GM21526 (cell line): ENCODE measurements at regions not wholly inside any gene's neighbourhood (a gene's known extent, or its start where the extent isn't known, plus 50 kb on each side); places are given as distances from the start of the nearest gene placed in this dataset.

Experiments used
- ATAC-seq: cut with Tn5 transposase; IDR thresholded peaks from one replicate; pipeline ENCODE4 v1.9.1; 2021; ENCODE audit warnings: moderate library complexity; ENCODE audit not compliant: unreplicated experiment, low FRiP score

GRCh38 chr3:127461286-127461910, 129.1 kb downstream of the TPRA1 start:
- no peak for ATAC-seq

GRCh38 chr3:127459891-127460290, 130.6 kb downstream of the TPRA1 start:
- ATAC-seq: no peak

- ATAC-seq: no peak
Measured at GRCh38 chr3:127458696-127459604, 131.6 kb downstream of the TPRA1 start.

DNA sequence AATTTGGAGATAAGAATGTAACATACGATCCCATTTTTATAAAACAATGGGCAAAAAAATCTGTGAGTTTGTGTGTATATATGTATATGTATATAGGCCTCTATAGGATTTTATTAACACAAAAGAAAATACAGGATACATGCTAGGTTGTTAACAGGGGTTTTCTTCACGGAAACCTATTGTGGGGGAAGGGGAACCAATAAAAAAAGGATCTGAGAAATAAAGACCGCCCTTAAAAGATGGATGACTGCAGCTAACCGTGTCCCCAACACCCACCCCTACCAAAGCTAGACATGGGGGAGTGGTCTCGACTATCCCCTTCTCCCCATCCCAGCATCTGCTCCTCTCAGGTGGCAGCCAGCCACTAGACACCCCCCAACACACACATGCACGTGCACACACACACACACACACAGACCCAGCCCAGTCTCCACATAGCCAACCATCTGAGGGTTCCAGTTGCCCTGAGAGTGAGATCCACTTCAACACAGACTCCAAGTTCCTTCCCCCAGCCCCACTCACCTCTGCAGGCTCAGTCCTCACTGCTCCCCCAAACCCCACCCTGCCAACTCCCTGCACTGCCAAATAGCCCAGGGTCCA, 132.9 kb downstream of the TPRA1 start:
- no peak for ATAC-seq

- no peak for ATAC-seq
Measured at GRCh38 chr3:127457094-127457475, 133.4 kb downstream of the TPRA1 start.

GRCh38 chr3:127456471-127457093, 134.0 kb downstream of the TPRA1 start:
- ATAC-seq: no peak

DNA sequence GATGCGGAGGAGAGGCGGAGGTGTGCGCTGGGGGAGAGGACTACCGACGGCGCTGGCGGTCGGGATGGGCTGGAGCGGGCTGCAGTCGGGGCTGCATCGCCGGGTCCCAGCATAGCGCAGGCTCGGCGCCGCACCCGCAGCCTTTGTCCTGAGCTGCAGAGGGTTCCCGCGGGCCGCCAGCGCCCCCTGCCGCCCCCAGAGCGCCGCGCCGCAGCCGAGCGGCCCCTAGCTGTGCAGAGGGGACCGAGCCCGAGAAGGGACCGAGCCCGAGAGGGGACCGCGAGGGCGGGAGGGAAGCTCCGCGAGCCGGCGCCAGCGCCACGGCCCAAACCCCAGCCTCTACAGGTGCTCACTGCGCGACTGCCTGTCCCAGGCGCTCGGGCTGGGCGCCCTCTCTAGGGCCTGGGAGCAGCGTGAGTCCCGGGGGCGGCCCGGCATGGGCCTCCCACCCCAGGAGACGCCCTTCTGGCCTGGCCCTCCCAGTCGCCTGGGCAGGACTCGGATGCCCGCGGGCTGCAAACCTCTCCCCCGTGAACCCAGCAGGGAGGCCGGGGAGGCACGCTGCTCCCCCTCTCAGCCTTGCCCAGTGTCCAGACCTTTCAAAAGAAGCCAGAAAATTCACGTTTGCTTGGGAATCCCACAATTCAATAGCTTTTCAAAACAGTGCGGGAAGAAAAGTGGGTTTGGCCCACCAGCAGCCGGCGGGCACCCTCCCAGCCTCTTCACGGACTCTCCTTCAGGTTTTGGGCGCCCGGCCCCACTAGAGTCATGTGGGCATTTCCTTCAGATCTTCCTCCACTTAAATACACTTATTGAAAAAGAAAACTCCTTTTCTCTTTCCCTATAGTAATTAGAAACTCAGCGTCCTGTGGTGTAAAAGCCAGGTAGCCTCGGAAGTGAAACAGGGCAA, 134.7 kb downstream of the TPRA1 start:
- peak; percentile 67 for ATAC-seq

DNA sequence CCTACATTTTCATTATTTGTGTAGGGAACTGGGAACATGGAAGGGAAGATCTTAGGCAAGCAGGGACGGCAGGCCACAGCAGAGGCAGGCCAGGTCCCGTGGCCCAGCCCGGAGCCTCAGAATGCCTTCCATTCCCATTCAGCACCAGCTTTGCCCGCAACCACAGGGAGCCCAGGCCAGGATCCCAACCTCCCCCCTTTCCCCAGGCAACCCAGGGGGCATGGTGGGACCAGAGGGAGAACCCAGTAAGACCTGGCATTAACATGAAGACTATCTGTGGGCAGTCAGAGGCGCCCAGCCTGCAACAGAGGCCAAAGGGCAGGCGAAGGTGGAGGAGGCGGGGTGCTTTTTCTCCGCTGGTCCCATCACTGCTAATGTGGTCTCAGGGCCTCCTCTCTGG, 135.6 kb downstream of the TPRA1 start:
- no peak for ATAC-seq

DNA sequence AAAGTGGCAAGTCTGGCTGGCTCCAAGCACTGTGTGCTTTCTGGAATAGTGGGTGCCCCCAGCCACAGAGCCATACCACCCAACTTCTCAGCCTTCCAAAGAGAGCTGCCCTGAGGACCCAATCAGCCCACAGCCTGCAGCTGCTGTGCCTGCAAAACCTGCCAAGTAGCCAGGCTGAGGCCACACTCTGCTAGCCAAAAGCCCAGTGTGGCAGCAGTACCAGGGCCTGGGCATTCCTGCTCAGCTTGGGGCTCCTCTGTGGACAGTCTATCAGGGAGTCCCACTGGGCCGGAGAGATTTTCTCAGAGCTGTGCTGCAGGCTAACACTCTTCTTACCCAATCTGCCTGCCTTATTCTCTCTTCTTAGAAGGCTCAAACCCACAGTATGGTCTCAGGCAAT, 136.5 kb downstream of the TPRA1 start:
- no peak for ATAC-seq

DNA sequence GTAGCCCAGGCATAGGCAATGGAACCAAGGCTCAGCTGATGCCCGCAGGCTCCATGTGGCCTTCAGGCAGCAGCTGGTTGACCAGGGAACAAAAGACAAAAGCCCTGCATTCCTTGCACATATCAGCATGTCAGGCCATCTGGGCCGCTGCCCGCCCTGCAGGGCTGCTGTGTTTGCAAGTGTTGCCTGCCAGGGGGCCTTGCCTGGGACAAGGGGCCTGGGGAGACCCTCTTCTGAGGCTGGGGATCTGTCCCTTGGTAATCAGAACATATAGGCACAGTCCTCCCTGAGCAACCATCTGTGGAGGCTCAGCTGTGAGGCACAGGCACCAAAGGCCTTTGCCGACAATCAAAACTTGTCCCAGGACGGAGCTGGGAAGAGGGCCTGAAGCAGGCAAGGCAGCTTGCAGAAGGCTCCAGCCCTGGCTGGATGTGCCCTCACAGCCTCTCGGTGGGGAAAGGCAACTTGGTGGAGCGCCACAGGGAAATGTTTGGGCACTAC, 138.2 kb downstream of the TPRA1 start:
- no peak for ATAC-seq

GRCh38 chr3:127451321-127451720, 139.2 kb downstream of the TPRA1 start:
- no peak for ATAC-seq

DNA sequence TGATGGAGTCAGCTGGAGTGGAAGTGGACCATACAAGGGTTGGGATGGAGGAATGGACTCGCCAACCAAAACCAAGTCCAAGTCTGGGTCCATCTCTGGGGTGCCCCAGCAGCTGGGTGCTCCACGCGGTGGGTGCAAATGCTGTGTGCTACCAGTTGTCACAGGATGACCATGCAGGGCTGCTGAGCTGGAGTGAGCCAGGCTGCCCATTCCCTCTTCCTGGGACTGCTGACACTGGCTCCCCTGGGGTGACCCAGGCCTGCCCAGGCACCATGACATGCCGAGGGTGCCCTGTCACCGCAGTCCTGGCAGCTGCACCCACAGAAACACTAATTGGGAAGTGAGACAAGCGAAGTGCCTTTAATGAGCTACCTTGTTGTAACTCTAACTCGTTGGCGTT, 140.2 kb downstream of the TPRA1 start:
- no peak for ATAC-seq

DNA sequence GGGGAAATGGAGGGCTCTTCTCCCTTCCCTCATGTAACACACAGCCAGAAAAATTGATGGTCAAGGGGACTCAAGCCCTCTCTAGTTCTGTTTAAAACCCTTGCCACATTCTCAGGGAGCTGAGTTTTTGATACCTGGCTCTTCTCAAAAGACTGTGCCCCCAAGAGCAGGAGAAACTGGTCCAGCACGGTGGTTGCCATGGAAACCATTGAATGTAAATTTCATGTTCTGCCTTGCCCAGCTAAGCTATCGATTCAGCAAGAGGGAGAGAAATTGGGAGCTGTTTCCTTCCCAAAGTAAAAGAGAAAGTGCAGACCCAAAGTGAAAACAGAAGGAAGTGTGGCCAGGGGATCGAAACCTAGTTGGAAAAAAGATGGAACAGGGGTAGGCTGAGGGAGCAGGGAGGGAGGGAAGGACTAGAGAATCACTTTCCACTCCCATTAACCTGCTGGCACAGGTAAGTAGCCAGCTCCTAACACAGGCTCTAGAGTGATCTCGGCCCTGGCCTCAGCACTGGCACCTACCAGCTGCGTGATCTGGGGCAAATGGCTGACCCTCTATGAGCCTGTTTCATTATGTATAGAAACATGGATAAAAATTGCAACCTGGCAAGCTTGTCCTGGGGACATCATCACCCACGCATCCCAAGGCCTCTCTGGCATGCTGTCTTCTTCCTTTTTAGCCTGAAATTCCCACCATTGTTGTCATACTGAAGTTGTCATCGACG, 140.9 kb downstream of the TPRA1 start:
- no peak for ATAC-seq

DNA sequence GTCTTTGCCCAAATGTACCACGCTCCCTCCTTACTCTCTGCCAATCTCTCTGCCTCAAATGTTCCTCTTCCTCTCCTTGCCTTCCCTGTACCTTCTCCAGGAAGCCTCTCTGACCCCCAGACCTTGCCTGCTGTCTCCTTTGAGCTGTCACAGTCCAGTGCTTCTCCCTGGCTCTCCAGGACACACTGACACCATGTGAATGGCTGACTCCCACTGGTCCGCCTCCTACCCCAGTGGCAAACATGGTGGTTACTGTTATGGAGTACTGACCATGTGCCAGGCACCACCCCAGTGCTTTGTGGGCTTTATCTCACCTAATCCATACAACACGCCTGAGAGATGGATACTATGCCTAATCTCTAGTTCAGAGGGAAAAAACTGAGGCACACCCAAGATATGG, 141.9 kb downstream of the TPRA1 start:
- no peak for ATAC-seq

GRCh38 chr3:127448161-127448561, 142.4 kb downstream of the TPRA1 start:
- no peak for ATAC-seq

DNA sequence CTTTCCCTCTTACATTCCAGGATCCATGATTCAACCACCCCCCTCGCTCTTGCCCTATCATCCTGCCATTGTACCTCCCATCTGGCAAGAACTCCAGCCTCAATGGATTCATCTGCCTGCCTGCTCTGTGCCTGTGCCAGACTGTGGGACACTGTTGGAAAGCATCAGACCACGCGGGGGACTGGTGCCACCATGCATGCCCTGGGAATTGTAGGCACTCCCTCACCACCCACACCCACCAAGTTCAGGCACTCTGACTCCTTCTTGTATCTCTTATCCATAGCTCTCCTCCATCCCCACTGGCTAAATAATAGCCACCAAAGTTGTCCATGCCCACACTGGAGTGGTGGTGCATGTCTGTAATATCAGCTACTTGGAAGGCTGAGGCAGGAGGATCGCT, 143.8 kb downstream of the TPRA1 start:
- ATAC-seq: no peak

DNA sequence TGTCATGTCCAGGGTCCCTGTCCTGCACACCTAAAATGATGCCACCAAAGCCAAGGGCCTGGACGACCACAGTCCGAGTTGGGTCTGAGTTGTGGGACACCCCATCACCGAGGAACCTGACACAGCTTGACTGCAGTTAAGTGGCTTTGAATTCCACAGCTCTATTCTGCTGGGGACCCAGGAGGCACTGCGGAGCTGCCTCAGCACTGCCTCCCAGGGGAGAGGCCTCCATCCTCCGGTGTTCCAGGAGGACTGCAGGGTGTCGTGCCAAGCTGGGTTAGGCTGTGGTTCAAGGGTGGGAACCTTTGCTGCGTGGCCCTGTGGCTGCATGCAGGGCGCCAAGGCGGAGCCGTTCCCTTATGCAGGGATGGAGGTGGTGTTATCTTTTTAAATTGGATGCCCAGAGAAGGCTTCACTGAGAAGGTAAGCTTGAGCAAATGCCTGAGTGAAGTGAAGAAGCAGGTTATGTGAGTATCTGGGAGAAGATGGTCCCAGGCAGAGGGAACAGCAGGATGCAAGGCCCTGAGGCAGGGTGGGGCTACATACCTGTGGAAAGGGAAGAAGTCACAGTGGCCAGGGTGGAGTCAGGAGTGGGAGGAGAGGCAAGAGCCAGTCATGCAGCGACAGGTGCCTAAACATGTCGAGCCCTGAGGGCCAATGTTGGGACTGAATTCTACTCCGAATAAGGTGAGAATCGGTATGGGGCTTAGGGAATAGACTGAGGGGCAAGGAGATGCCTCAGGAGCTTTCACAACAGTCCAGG, 144.8 kb downstream of the TPRA1 start:
- no peak for ATAC-seq

DNA sequence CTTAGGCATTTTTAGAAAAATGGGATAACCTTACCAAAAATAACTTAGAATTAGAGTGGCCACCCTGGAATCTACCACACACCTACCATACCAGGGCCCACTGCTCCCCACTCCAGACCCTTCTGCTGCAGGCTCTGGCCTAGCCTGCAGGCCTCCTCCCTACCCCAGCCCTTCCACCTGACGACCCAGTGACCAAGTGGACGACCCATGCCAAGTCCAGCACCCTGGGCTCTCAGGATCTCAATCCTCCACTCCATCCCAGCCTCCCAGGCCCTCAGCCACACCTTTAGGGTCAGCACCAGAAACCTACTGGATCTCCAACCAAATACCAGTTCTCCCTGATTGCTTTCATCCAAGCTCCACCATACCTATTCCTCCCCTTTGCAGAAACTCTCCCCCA, 145.8 kb downstream of the TPRA1 start:
- ATAC-seq: no peak
